HEK293 (cell line): ENCODE measurements at regions not wholly inside any gene's neighbourhood (a gene's known extent, or its start where the extent isn't known, plus 50 kb on each side); places are given as distances from the start of the nearest gene placed in this dataset.

ENCODE experiments used
- CTCF ChIA-PET: fragments of 350-600 bp; formaldehyde crosslinking; extraction: SDS; loops from one replicate; lab custom pipeline; 2021; ENCODE audit warnings: antibody characterized with exemption; lab: Yijun Ruan, JAX
- POLR2A ChIA-PET: fragments of 300-600 bp; formaldehyde crosslinking; extraction: SDS; loops from one replicate; lab custom pipeline; 2020; ENCODE audit warnings: antibody characterized with exemption, inconsistent platforms; lab: Yijun Ruan, JAX
- H3K27ac ChIP-seq: fragments of 200-500 bp; sonication (Bioruptor generic); 2 replicates; pipeline ENCODE4 v1.5.1; 2014; ENCODE audit warnings: low read depth, low read length, control low read depth, inconsistent platforms; ENCODE audit errors: extremely low read depth
- H3K36me3 ChIP-seq, 2 experiments: fragments of 200-500 bp in 1 of 2; sonication (Bioruptor generic) in 1 of 2; 1 replicate in 1 of 2; 2 replicates in 1 of 2; pipeline ENCODE4 v1.5.1; 2014 to 2017; ENCODE audit warnings: inconsistent platforms in 2 of 2, low read length in 2 of 2; ENCODE audit not compliant: control insufficient read depth in 2 of 2, insufficient read depth in 1 of 2
- H3K4me1 ChIP-seq: fragments of 200-500 bp; sonication (Bioruptor generic); 2 replicates; pipeline ENCODE4 v1.5.1; 2014; ENCODE audit warnings: mild to moderate bottlenecking, low read length, inconsistent platforms; ENCODE audit not compliant: control insufficient read depth, insufficient read depth
- H3K4me3 ChIP-seq: 2 replicates; pipeline ENCODE4 v1.5.1; 2011; ENCODE audit warnings: low read depth, mild to moderate bottlenecking, control low read depth, low read length, moderate library complexity
- H3K9me3 ChIP-seq: fragments of 200-500 bp; sonication (Bioruptor generic); 2 replicates; pipeline ENCODE4 v1.5.1; 2014; ENCODE audit warnings: low read depth, low read length, inconsistent platforms; ENCODE audit not compliant: control insufficient read depth, insufficient read depth
- HOXA7 ChIP-seq: sonication (generic); formaldehyde crosslinking; IDR thresholded peaks from 2 replicates; pipeline ENCODE4 v1.8.1; 2022; ENCODE audit warnings: missing genetic modification reagents, borderline replicate concordance
- OSR2 ChIP-seq: fragments of 450-650 bp; formaldehyde crosslinking; IDR thresholded peaks from 2 replicates; pipeline ENCODE4 v1.5.1; 2016; ENCODE audit warnings: missing biosample characterization, missing genetic modification characterization
- SCRT1 ChIP-seq: fragments of 450-650 bp; formaldehyde crosslinking; IDR thresholded peaks from 2 replicates; pipeline ENCODE4 v1.5.1; 2016; ENCODE audit warnings: missing biosample characterization, missing genetic modification characterization, borderline replicate concordance
- WT1 ChIP-seq: fragments of 450-650 bp; formaldehyde crosslinking; IDR thresholded peaks from 2 replicates; pipeline ENCODE4 v1.5.1; 2016; ENCODE audit warnings: missing biosample characterization, missing genetic modification characterization
- ZBTB8A ChIP-seq: fragments of 450-650 bp; formaldehyde crosslinking; IDR thresholded peaks from 2 replicates; pipeline ENCODE4 v1.5.1; 2016; ENCODE audit warnings: missing biosample characterization, missing genetic modification characterization
- ZNF155 ChIP-seq: fragments of 450-650 bp; formaldehyde crosslinking; IDR thresholded peaks from 2 replicates; pipeline ENCODE4 v1.5.1; 2016; ENCODE audit warnings: missing biosample characterization, missing genetic modification characterization
- ZNF175 ChIP-seq: fragments of 450-650 bp; formaldehyde crosslinking; IDR thresholded peaks from 2 replicates; pipeline ENCODE4 v1.5.1; 2016; ENCODE audit warnings: missing biosample characterization, missing genetic modification characterization
- ZNF214 ChIP-seq: fragments of 450-650 bp; formaldehyde crosslinking; IDR thresholded peaks from 2 replicates; pipeline ENCODE4 v1.5.1; 2017; ENCODE audit warnings: missing biosample characterization, mild to moderate bottlenecking, missing genetic modification characterization, borderline replicate concordance
- ZNF391 ChIP-seq: fragments of 450-650 bp; formaldehyde crosslinking; IDR thresholded peaks from 2 replicates; pipeline ENCODE4 v1.5.1; 2016; ENCODE audit warnings: low read depth, missing biosample characterization, missing genetic modification characterization, borderline replicate concordance
- ZNF404 ChIP-seq: fragments of 450-650 bp; formaldehyde crosslinking; IDR thresholded peaks from 2 replicates; pipeline ENCODE4 v1.5.1; 2017; ENCODE audit warnings: missing biosample characterization, missing genetic modification characterization
- ZNF521 ChIP-seq: fragments of 450-650 bp; formaldehyde crosslinking; IDR thresholded peaks from 2 replicates; pipeline ENCODE4 v1.5.1; 2017; ENCODE audit warnings: missing biosample characterization, mild to moderate bottlenecking, missing genetic modification characterization
- ZNF548 ChIP-seq: fragments of 450-650 bp; formaldehyde crosslinking; IDR thresholded peaks from 2 replicates; pipeline ENCODE4 v1.5.1; 2016; ENCODE audit warnings: missing biosample characterization, missing genetic modification characterization
- ZNF549 ChIP-seq: fragments of 450-650 bp; IDR thresholded peaks from 2 replicates; pipeline ENCODE4 v1.5.1; 2018; ENCODE audit warnings: missing biosample characterization, missing genetic modification characterization, mild to moderate bottlenecking, inconsistent platforms, moderate library complexity
- ZNF621 ChIP-seq: fragments of 450-650 bp; formaldehyde crosslinking; IDR thresholded peaks from 2 replicates; pipeline ENCODE4 v1.5.1; 2017; ENCODE audit warnings: missing biosample characterization, missing genetic modification characterization
- ZNF624 ChIP-seq: fragments of 450-650 bp; formaldehyde crosslinking; IDR thresholded peaks from 2 replicates; pipeline ENCODE4 v1.5.1; 2017; ENCODE audit warnings: missing biosample characterization, missing genetic modification characterization
- ZNF701 ChIP-seq: fragments of 450-650 bp; formaldehyde crosslinking; IDR thresholded peaks from 2 replicates; pipeline ENCODE4 v1.5.1; 2016; ENCODE audit warnings: missing biosample characterization, missing genetic modification characterization
- ZNF843 ChIP-seq: fragments of 450-650 bp; formaldehyde crosslinking; IDR thresholded peaks from 2 replicates; pipeline ENCODE4 v1.5.1; 2016; ENCODE audit warnings: missing biosample characterization, missing genetic modification characterization
- ZSCAN30 ChIP-seq: fragments of 450-650 bp; IDR thresholded peaks from 2 replicates; pipeline ENCODE4 v1.5.1; 2018; ENCODE audit warnings: missing biosample characterization, mild to moderate bottlenecking, missing genetic modification characterization, moderate library complexity
- TF ChIP-seq, protein P1 (sequence below): fragments of 450-650 bp; formaldehyde crosslinking; IDR thresholded peaks from 2 replicates; pipeline ENCODE4 v1.5.1; 2016; ENCODE audit warnings: missing biosample characterization, missing genetic modification characterization
- TF ChIP-seq, protein P2 (sequence below): fragments of 450-650 bp; formaldehyde crosslinking; IDR thresholded peaks from 2 replicates; pipeline ENCODE4 v1.5.1; 2016; ENCODE audit warnings: missing biosample characterization, missing genetic modification characterization
- TF ChIP-seq, protein P3 (sequence below): fragments of 450-650 bp; formaldehyde crosslinking; IDR thresholded peaks from 2 replicates; pipeline ENCODE4 v1.5.1; 2016; ENCODE audit warnings: missing biosample characterization, missing genetic modification characterization
- TF ChIP-seq, protein P4 (sequence below): fragments of 450-650 bp; formaldehyde crosslinking; IDR thresholded peaks from 2 replicates; pipeline ENCODE4 v1.5.1; 2016; ENCODE audit warnings: missing biosample characterization, missing genetic modification characterization, borderline replicate concordance

DNA sequence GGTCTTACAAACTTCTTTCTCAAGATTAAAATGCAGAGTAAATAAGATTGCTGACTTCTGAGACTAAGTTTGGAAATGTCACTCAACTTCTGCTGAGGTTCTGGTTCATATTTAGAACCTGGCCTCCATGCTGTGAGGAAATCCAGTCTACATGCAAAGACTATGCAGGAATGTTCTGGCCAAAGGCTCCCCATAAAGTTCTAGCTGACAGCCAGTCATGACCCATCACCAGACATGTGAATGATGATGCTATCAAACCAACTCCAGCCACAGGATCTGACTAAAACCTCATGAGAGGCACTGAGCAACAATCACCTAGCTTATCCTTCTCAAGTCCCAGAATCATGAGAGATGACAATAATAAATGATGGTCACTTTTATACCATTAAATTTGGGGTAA lies 935.1 kb upstream of the MAP3K7 start:
- no peaks in the 10 kb centered on the region for H3K36me3 ChIP-seq
- no peaks in the 10 kb centered on the region for H3K4me1 ChIP-seq
- H3K9me3 ChIP-seq = no peaks in the 10 kb centered on the region
- H3K27ac ChIP-seq = no peak overlapping the region
- no peak for TF ChIP-seq ZSCAN30 (tag by site-specific recombination)
- no peak for TF ChIP-seq ZNF404 (tag by site-specific recombination)
- TF ChIP-seq WT1 (tag by site-specific recombination) = no peak
- no peak for TF ChIP-seq ZNF175 (tag by site-specific recombination)
- TF ChIP-seq, all 188 proteins: peak for 0
- CTCF ChIA-PET = no interaction called here
- POLR2A ChIA-PET = no interaction called here
- no peak overlapping the region for H3K4me3 ChIP-seq

DNA sequence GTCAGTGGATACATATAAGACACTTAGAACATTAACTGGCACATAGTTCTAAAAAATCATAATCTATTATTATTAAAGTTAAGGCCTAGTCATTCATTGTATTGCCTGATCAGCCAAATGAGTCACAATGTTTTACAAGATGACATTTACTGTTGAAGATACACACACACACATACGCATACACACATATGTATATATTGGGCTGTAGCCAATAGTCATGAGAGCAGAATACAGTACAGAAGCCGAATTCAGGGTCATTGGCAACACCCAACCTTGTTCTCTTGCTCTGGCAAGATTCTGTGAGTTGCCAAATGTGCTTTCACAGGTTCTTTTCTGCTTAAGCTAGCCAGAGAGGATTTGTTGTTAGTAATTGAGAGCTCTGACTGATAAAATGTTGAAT lies 922.8 kb upstream of the MAP3K7 start:
- TF ChIP-seq ZBTB8A (tag by site-specific recombination) (no peak), OSR2 (tag by site-specific recombination) (no peak), ZNF521 (tag by site-specific recombination) (no peak), ZNF548 (tag by site-specific recombination) (no peak), ZNF843 (tag by site-specific recombination) (no peak), ZNF621 (tag by site-specific recombination) (no peak), SCRT1 (tag by site-specific recombination) (no peak), ZNF391 (no peak), ZNF624 (tag by site-specific recombination) (no peak)
- TF ChIP-seq, protein P1, sequence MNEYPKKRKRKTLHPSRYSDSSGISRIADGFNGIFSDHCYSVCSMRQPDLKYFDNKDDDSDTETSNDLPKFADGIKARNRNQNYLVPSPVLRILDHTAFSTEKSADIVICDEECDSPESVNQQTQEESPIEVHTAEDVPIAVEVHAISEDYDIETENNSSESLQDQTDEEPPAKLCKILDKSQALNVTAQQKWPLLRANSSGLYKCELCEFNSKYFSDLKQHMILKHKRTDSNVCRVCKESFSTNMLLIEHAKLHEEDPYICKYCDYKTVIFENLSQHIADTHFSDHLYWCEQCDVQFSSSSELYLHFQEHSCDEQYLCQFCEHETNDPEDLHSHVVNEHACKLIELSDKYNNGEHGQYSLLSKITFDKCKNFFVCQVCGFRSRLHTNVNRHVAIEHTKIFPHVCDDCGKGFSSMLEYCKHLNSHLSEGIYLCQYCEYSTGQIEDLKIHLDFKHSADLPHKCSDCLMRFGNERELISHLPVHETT = no peak
- TF ChIP-seq, protein P2, sequence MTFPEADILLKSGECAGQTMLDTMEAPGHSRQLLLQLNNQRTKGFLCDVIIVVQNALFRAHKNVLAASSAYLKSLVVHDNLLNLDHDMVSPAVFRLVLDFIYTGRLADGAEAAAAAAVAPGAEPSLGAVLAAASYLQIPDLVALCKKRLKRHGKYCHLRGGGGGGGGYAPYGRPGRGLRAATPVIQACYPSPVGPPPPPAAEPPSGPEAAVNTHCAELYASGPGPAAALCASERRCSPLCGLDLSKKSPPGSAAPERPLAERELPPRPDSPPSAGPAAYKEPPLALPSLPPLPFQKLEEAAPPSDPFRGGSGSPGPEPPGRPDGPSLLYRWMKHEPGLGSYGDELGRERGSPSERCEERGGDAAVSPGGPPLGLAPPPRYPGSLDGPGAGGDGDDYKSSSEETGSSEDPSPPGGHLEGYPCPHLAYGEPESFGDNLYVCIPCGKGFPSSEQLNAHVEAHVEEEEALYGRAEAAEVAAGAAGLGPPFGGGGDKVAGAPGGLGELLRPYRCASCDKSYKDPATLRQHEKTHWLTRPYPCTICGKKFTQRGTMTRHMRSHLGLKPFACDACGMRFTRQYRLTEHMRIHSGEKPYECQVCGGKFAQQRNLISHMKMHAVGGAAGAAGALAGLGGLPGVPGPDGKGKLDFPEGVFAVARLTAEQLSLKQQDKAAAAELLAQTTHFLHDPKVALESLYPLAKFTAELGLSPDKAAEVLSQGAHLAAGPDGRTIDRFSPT (tag by site-specific recombination) = no peak
- TF ChIP-seq, all 188 proteins: peak for 0
- POLR2A ChIA-PET = no interaction called here
- CTCF ChIA-PET = no interaction called here

DNA sequence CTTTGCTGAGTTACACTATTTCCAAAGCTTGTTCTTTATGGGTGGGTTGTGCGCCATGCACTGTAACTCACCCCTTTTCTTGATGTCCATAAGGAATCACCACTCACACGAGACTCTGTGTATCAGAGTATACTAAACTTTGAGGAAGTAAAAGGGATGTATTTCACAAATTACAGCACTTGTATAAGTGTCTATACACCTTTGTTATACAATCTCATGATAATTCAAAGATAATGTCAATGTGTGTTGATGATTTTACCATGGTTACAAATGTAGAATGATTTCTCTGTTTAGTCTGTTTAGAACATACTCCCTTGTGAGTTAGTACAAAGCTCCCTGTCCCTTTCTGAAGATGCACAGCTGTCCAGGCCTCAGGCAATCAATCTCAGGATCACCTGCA lies 922.2 kb upstream of the MAP3K7 start:
- POLR2A ChIA-PET = no interaction called here
- TF ChIP-seq, protein P3, sequence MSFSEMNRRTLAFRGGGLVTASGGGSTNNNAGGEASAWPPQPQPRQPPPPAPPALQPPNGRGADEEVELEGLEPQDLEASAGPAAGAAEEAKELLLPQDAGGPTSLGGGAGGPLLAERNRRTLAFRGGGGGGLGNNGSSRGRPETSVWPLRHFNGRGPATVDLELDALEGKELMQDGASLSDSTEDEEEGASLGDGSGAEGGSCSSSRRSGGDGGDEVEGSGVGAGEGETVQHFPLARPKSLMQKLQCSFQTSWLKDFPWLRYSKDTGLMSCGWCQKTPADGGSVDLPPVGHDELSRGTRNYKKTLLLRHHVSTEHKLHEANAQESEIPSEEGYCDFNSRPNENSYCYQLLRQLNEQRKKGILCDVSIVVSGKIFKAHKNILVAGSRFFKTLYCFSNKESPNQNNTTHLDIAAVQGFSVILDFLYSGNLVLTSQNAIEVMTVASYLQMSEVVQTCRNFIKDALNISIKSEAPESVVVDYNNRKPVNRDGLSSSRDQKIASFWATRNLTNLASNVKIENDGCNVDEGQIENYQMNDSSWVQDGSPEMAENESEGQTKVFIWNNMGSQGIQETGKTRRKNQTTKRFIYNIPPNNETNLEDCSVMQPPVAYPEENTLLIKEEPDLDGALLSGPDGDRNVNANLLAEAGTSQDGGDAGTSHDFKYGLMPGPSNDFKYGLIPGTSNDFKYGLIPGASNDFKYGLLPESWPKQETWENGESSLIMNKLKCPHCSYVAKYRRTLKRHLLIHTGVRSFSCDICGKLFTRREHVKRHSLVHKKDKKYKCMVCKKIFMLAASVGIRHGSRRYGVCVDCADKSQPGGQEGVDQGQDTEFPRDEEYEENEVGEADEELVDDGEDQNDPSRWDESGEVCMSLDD (tag by site-specific recombination) = no peak
- no peak for TF ChIP-seq HOXA7 (CRISPR knock-in tag)
- TF ChIP-seq ZNF701 (tag by site-specific recombination) = no peak
- no peak for TF ChIP-seq ZNF155 (tag by site-specific recombination)
- TF ChIP-seq, protein P4, sequence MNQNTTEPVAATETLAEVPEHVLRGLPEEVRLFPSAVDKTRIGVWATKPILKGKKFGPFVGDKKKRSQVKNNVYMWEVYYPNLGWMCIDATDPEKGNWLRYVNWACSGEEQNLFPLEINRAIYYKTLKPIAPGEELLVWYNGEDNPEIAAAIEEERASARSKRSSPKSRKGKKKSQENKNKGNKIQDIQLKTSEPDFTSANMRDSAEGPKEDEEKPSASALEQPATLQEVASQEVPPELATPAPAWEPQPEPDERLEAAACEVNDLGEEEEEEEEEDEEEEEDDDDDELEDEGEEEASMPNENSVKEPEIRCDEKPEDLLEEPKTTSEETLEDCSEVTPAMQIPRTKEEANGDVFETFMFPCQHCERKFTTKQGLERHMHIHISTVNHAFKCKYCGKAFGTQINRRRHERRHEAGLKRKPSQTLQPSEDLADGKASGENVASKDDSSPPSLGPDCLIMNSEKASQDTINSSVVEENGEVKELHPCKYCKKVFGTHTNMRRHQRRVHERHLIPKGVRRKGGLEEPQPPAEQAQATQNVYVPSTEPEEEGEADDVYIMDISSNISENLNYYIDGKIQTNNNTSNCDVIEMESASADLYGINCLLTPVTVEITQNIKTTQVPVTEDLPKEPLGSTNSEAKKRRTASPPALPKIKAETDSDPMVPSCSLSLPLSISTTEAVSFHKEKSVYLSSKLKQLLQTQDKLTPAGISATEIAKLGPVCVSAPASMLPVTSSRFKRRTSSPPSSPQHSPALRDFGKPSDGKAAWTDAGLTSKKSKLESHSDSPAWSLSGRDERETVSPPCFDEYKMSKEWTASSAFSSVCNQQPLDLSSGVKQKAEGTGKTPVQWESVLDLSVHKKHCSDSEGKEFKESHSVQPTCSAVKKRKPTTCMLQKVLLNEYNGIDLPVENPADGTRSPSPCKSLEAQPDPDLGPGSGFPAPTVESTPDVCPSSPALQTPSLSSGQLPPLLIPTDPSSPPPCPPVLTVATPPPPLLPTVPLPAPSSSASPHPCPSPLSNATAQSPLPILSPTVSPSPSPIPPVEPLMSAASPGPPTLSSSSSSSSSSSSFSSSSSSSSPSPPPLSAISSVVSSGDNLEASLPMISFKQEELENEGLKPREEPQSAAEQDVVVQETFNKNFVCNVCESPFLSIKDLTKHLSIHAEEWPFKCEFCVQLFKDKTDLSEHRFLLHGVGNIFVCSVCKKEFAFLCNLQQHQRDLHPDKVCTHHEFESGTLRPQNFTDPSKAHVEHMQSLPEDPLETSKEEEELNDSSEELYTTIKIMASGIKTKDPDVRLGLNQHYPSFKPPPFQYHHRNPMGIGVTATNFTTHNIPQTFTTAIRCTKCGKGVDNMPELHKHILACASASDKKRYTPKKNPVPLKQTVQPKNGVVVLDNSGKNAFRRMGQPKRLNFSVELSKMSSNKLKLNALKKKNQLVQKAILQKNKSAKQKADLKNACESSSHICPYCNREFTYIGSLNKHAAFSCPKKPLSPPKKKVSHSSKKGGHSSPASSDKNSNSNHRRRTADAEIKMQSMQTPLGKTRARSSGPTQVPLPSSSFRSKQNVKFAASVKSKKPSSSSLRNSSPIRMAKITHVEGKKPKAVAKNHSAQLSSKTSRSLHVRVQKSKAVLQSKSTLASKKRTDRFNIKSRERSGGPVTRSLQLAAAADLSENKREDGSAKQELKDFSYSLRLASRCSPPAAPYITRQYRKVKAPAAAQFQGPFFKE (tag by site-specific recombination) = no peak
- TF ChIP-seq ZNF549 (tag by site-specific recombination) = no peak
- no peak for TF ChIP-seq ZNF214 (tag by site-specific recombination)

More for the DNA sequence above, 922.8 kb upstream of the MAP3K7 start:
- no peak overlapping the region for H3K27ac ChIP-seq
- no peaks in the 10 kb centered on the region for H3K9me3 ChIP-seq
- no peaks in the 10 kb centered on the region for H3K4me1 ChIP-seq
- H3K4me3 ChIP-seq = no peak overlapping the region
- no peaks in the 10 kb centered on the region for H3K36me3 ChIP-seq

More for the DNA sequence above, 922.2 kb upstream of the MAP3K7 start:
- H3K27ac ChIP-seq = no peak overlapping the region
- CTCF ChIA-PET = no interaction called here
- no peaks in the 10 kb centered on the region for H3K9me3 ChIP-seq
- no peaks in the 10 kb centered on the region for H3K36me3 ChIP-seq
- H3K4me3 ChIP-seq = no peak overlapping the region
- no peaks in the 10 kb centered on the region for H3K4me1 ChIP-seq
